Gastrocnemius medialis (tissue), 4 donors: ENCODE measurements at regions not wholly inside any gene's neighbourhood (a gene's known extent, or its start where the extent isn't known, plus 50 kb on each side); places are given as distances from the start of the nearest gene placed in this dataset.

Source experiments
- ATAC-seq, 2 donors: fragments of 150-250 bp; one replicate each; pipeline ENCODE4 v1.9.1; 2016
- DNase-seq, 2 donors: peaks; one replicate each; pipeline ENCODE4 v3.0.0-alpha.2; 2019
- H3K27ac ChIP-seq, 4 donors: fragments of 200-600 bp; sonication (generic); 1 replicate in 1 of 4; 2 replicates in 3 of 4; pipeline ENCODE4 v1.5.1; 2016 to 2018; ENCODE audit warnings: mild to moderate bottlenecking in 2 of 4, moderate library complexity in 1 of 4
- H3K27me3 ChIP-seq, 3 donors: fragments of 200-600 bp; sonication (generic) in 2 of 3; 1 replicate in 1 of 3; 2 replicates in 2 of 3; pipeline versions ENCODE4 v1.5.1 to v1.6.0; 2016 to 2019; ENCODE audit warnings: mild to moderate bottlenecking in 1 of 3, moderate library complexity in 1 of 3
- H3K36me3 ChIP-seq, 2 donors: fragments of 200-600 bp; sonication (generic) in 1 of 2; one replicate each; pipeline ENCODE4 v1.5.1; 2017 to 2018
- H3K4me1 ChIP-seq, 2 donors: fragments of 200-600 bp; sonication (generic) in 1 of 2; one replicate each; pipeline ENCODE4 v1.5.1; 2016 to 2017; ENCODE audit warnings: mild to moderate bottlenecking in 2 of 2
- H3K4me3 ChIP-seq, 4 donors: fragments of 200-600 bp; sonication (generic) in 3 of 4; 1 replicate in 1 of 4; 2 replicates in 3 of 4; pipeline ENCODE4 v1.5.1; 2016 to 2019; ENCODE audit warnings: mild to moderate bottlenecking in 2 of 4
- H3K9me3 ChIP-seq, 3 donors: fragments of 200-600 bp; sonication (generic) in 2 of 3; 1 replicate in 1 of 3; 2 replicates in 2 of 3; pipeline ENCODE4 v1.5.1; 2016 to 2019
- CTCF ChIP-seq, 5 experiments: fragments of 450-650 bp in 3 of 5; fragments of 200-600 bp in 2 of 5; sonication (generic) in 2 of 5; IDR thresholded peaks in 4 of 5; conservative IDR thresholded peaks in 1 of 5; 1 replicate in 4 of 5; 2 replicates in 1 of 5; pipeline ENCODE4 v1.5.1; 2016 to 2019; ENCODE audit warnings: antibody characterized with exemption in 5 of 5, mild to moderate bottlenecking in 3 of 5, moderate library complexity in 3 of 5
- POLR2A ChIP-seq, 2 donors: fragments of 450-650 bp; IDR thresholded peaks; one replicate each; pipeline ENCODE4 v1.6.1; 2017; ENCODE audit warnings: antibody characterized with exemption in 2 of 2, mild to moderate bottlenecking in 2 of 2, moderate library complexity in 2 of 2
- in situ Hi-C, 4 donors: fragments of 200-750 bp; cut with MboI; loops; one replicate each; pipeline versions ENCODE4 v1.15.0 to v1.8.0; 2017; ENCODE audit warnings: low sequenced_read_pairs in 4 of 4
- intact Hi-C: fragments of 100-400 bp; cut with DNase I; formaldehyde crosslinking; loops from one replicate; pipeline ENCODE4 v1.15.1; 2023; ENCODE audit warnings: low total_unique reads

GRCh38 chrX:21289232-21289631 is 85.0 kb upstream of the CNKSR2 start:
- Histone ChIP-seq H3K36me3 (no peaks in the 10 kb centered on the region), H3K9me3 (no peaks in the 10 kb centered on the region), H3K4me3 (no peak overlapping the region), H3K27me3 (no peaks in the 10 kb centered on the region), H3K4me1 (no peaks in the 10 kb centered on the region), H3K27ac (no peak overlapping the region)
- no peak for DNase-seq
- no peak for TF ChIP-seq POLR2A (IDR thresholded peaks at IDR 0.05)
- TF ChIP-seq CTCF (IDR thresholded peaks at IDR 0.05 in 4 of 5, conservative IDR thresholded peaks at IDR 0.05 in 1 of 5): no peak
- no peak for ATAC-seq
- intact Hi-C loops: no loop called here
- in situ Hi-C loops: no loop called here

DNA sequence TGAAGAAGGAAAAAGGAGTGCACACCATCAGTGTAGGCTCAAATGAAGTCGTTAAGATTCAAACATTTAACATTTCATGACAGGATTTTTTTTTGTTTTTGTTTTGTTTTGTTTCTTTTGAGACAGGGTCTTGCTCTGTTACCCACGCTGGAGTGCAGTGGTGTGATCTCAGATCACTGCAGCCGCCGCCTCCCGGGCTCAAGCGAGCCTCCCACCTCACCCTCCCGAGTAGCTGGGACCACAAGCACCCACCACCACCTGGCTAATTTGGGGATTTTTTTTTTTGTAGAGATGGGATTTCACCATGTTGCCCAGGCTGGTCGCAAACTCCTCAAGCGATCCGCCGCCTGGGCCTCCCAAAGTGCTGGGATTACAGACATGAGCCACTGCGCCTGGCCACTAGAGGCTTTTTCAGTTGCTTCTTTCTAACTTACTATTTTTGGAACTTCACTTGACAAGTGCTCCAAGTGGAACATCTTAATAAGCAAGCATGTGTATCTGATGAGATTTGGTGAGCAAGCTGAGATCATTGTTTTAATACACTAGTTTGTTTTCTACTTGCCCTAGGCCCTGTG is 78.9 kb upstream of the CNKSR2 start:
- ATAC-seq: no peak
- in situ Hi-C loops (no loop called here), intact Hi-C loops (no loop called here)
- no peak for DNase-seq
- Histone ChIP-seq H3K4me3 (no peak overlapping the region), H3K4me1 (no peaks in the 10 kb centered on the region), H3K27ac (no peak overlapping the region), H3K9me3 (no peaks in the 10 kb centered on the region), H3K27me3 (no peaks in the 10 kb centered on the region), H3K36me3 (no peaks in the 10 kb centered on the region)
- TF ChIP-seq POLR2A (IDR thresholded peaks at IDR 0.05) (no peak), CTCF (IDR thresholded peaks at IDR 0.05 in 4 of 5, conservative IDR thresholded peaks at IDR 0.05 in 1 of 5) (no peak)

- TF ChIP-seq CTCF (IDR thresholded peaks at IDR 0.05 in 4 of 5, conservative IDR thresholded peaks at IDR 0.05 in 1 of 5): no peak
- TF ChIP-seq POLR2A (IDR thresholded peaks at IDR 0.05): no peak
- DNase-seq (no peak), ATAC-seq (no peak)
- intact Hi-C loops (no loop called here), in situ Hi-C loops (no loop called here)
- H3K9me3 ChIP-seq: no peaks in the 10 kb centered on the region
- no peak overlapping the region for H3K27ac ChIP-seq
- no peaks in the 10 kb centered on the region for H3K36me3 ChIP-seq
- no peaks in the 10 kb centered on the region for H3K27me3 ChIP-seq
- H3K4me1 ChIP-seq: no peaks in the 10 kb centered on the region
- no peak overlapping the region for H3K4me3 ChIP-seq
Measured at GRCh38 chrX:21305799-21306336, 68.3 kb upstream of the CNKSR2 start.

- in situ Hi-C loops: no loop called here
- intact Hi-C loops: no loop called here
- no peaks in the 10 kb centered on the region for H3K9me3 ChIP-seq
- TF ChIP-seq CTCF (IDR thresholded peaks at IDR 0.05 in 4 of 5, conservative IDR thresholded peaks at IDR 0.05 in 1 of 5) (no peak), POLR2A (IDR thresholded peaks at IDR 0.05) (no peak)
- DNase-seq (no peak), ATAC-seq (no peak)
- no peaks in the 10 kb centered on the region for H3K4me1 ChIP-seq
- no peaks in the 10 kb centered on the region for H3K27me3 ChIP-seq
- H3K4me3 ChIP-seq: no peak overlapping the region
- no peaks in the 10 kb centered on the region for H3K36me3 ChIP-seq
- no peak overlapping the region for H3K27ac ChIP-seq
Measured at GRCh38 chrX:21319323-21319722, 54.9 kb upstream of the CNKSR2 start.
